AG10803 (cell line): ENCODE measurements at regions not wholly inside any gene's neighbourhood (a gene's known extent, or its start where the extent isn't known, plus 50 kb on each side); places are given as distances from the start of the nearest gene placed in this dataset.

Experiments used
- DNase-seq: peaks from one replicate; pipeline ENCODE4 v3.0.0; 2010; ENCODE audit warnings: low read depth
- H3K4me3 ChIP-seq: 2 replicates; pipeline ENCODE4 v1.5.1; 2011; ENCODE audit warnings: mild to moderate bottlenecking, low read length, control low read depth
- CTCF ChIP-seq: conservative IDR thresholded peaks from 2 replicates; pipeline ENCODE4 v1.5.1; 2011; ENCODE audit warnings: mild to moderate bottlenecking, low read length, control low read depth, inconsistent platforms

- no peak for DNase-seq
- TF ChIP-seq CTCF, result no peak
- H3K4me3 ChIP-seq, result no peak overlapping the region
These were observed 54.0 kb upstream of the FCN1 start for GRCh38 chr9:134971696-134972095.

GRCh38 chr9:134972140-134972539 lies 54.4 kb upstream of the FCN1 start:
- H3K4me3 ChIP-seq, result no peak overlapping the region
- no peak for DNase-seq
- TF ChIP-seq CTCF, result no peak

- H3K4me3 ChIP-seq, result no peak overlapping the region
- TF ChIP-seq CTCF, result no peak
- no peak for DNase-seq
These were observed 57.5 kb upstream of the FCN1 start for GRCh38 chr9:134975253-134975652.

- no peak for DNase-seq
- no peak overlapping the region for H3K4me3 ChIP-seq
- no peak for TF ChIP-seq CTCF
These were observed 58.7 kb upstream of the FCN1 start for GRCh38 chr9:134976403-134976802.

GRCh38 chr9:134978272-134978671 lies 60.6 kb upstream of the FCN1 start:
- H3K4me3 ChIP-seq, result no peak overlapping the region
- DNase-seq, result no peak
- no peak for TF ChIP-seq CTCF

GRCh38 chr9:134980516-134980915 lies 62.8 kb upstream of the FCN1 start:
- DNase-seq, result no peak
- no peak overlapping the region for H3K4me3 ChIP-seq
- no peak for TF ChIP-seq CTCF

GRCh38 chr9:134980991-134981390 lies 63.3 kb upstream of the FCN1 start:
- DNase-seq, result no peak
- no peak for TF ChIP-seq CTCF
- no peak overlapping the region for H3K4me3 ChIP-seq
